Uterus (tissue), 2 donors: ENCODE measurements at regions not wholly inside any gene's neighbourhood (a gene's known extent, or its start where the extent isn't known, plus 50 kb on each side); places are given as distances from the start of the nearest gene placed in this dataset.

ENCODE experiments used
- CTCF ChIP-seq, 4 experiments: fragments of 200-600 bp in 2 of 4; fragments of 450-650 bp in 2 of 4; sonication (generic) in 2 of 4; IDR thresholded peaks; one replicate each; pipeline ENCODE4 v1.5.1; 2016 to 2019; ENCODE audit warnings: antibody characterized with exemption in 4 of 4, mild to moderate bottlenecking in 2 of 4, moderate library complexity in 1 of 4
- POLR2A ChIP-seq, 2 donors: fragments of 450-650 bp; IDR thresholded peaks; one replicate each; pipeline ENCODE4 v1.6.1; 2016; ENCODE audit warnings: antibody characterized with exemption in 2 of 2, mild to moderate bottlenecking in 1 of 2, moderate library complexity in 1 of 2

DNA sequence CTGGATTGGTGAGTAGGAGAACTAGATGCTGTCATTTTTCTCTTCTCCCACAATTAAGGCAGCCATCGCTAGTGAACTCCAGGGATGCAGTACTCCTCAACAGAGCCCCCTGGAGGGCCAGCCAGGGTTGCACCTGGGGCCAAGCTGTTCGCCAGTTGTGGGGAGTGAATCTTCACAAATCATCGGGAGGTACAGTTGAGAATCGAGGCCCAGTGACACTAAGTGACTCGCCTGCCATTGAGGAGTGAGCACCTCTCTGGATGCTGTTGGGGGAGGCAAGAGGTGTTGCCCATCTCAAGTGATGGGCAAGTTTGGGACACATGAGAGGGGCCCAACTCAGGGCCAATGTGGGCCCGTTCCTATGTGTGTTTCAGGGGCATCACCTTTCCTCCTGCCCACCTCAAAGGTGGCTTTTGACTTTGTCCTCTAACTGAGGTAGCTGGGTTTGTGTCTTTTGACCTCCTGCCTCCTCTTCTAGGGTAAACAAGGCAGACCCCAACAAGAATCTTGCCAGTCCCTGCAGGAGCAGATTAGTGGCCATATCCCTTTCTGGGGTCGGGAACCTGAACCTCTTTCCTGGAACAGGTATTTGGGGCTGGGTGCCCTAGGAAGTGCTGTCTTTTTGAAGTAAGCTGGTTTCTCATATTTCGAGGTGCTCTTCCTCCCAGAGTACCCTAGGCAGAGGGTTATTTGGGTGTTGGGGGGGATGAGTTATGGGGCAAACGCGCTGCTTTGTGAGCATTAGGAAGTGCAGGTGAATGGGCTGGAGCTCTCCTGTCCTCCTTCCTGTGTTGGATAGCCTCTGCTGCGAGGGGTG, 181.2 kb downstream of the MACROH2A1 start:
- TF ChIP-seq POLR2A (IDR thresholded peaks at IDR 0.05): no peak
- TF ChIP-seq CTCF (IDR thresholded peaks at IDR 0.05): no peak
